ENCODE measurements at regions not wholly inside any gene's neighbourhood (a gene's known extent, or its start where the extent isn't known, plus 50 kb on each side); places are given as distances from the start of the nearest gene placed in this dataset.
"Not testable (repeated sequence)": the region's sequence is repeated elsewhere in the genome, so short reads cannot be mapped to it uniquely, and the experiment has no call there.

- no peak for DNase-seq (ENCODE audit: extremely low read depth, low read depth)
- H3K4me3 ChIP-seq (replicated peaks; ENCODE audit: low read depth, low read length), result no peak overlapping the region
- no peak for TF ChIP-seq CTCF (IDR thresholded peaks at IDR 0.05; ENCODE audit: low read depth, low read length, missing control alignments)
Observed at GRCh38 chr4:32684160-32684559, 1964.0 kb downstream of the PCDH7 start.

GRCh38 chr4:32686123-32686522 lies 1966.0 kb downstream of the PCDH7 start:
- no peak for TF ChIP-seq CTCF (IDR thresholded peaks at IDR 0.05; ENCODE audit: low read depth, low read length, missing control alignments)
- no peak overlapping the region for H3K4me3 ChIP-seq (replicated peaks; ENCODE audit: low read depth, low read length)
- DNase-seq (ENCODE audit: extremely low read depth, low read depth), result no peak

GRCh38 chr4:32689518-32689917 lies 1969.3 kb downstream of the PCDH7 start:
- no peak for TF ChIP-seq CTCF (IDR thresholded peaks at IDR 0.05; ENCODE audit: low read depth, low read length, missing control alignments)
- no peak for DNase-seq (ENCODE audit: extremely low read depth, low read depth)
- H3K4me3 ChIP-seq (replicated peaks; ENCODE audit: low read depth, low read length), result no peak overlapping the region

GRCh38 chr4:32697281-32697814 lies 1977.2 kb downstream of the PCDH7 start:
- DNase-seq (ENCODE audit: extremely low read depth, low read depth), result no peak
- no peak overlapping the region for H3K4me3 ChIP-seq (replicated peaks; ENCODE audit: low read depth, low read length)
- no peak for TF ChIP-seq CTCF (IDR thresholded peaks at IDR 0.05; ENCODE audit: low read depth, low read length, missing control alignments)

GRCh38 chr4:32700838-32701237 lies 1980.7 kb downstream of the PCDH7 start:
- H3K4me3 ChIP-seq (replicated peaks; ENCODE audit: low read depth, low read length), result no peak overlapping the region
- TF ChIP-seq CTCF (IDR thresholded peaks at IDR 0.05; ENCODE audit: low read depth, low read length, missing control alignments), result no peak
- no peak for DNase-seq (ENCODE audit: extremely low read depth, low read depth)

- no peak for DNase-seq (ENCODE audit: extremely low read depth, low read depth)
- no peak overlapping the region for H3K4me3 ChIP-seq (replicated peaks; ENCODE audit: low read depth, low read length)
- TF ChIP-seq CTCF (IDR thresholded peaks at IDR 0.05; ENCODE audit: low read depth, low read length, missing control alignments), result no peak
Observed at GRCh38 chr4:32706893-32707292, 1986.7 kb downstream of the PCDH7 start.

- not testable (repeated sequence) for DNase-seq (ENCODE audit: extremely low read depth, low read depth); H3K4me3 ChIP-seq (replicated peaks; ENCODE audit: low read depth, low read length)
Observed at GRCh38 chr4:32716090-32716620, 1996.0 kb downstream of the PCDH7 start.

Data from HFF-Myc (cell line).